GM18909 (cell line): ENCODE measurements at regions not wholly inside any gene's neighbourhood (a gene's known extent, or its start where the extent isn't known, plus 50 kb on each side); places are given as distances from the start of the nearest gene placed in this dataset.
"Not testable (repeated sequence)": the region's sequence is repeated elsewhere in the genome, so short reads cannot be mapped to it uniquely, and the experiment has no call there.

Experiments used
- ATAC-seq: cut with Tn5 transposase; IDR thresholded peaks from one replicate; pipeline ENCODE4 v1.9.1; 2021; ENCODE audit warnings: mild to moderate bottlenecking; ENCODE audit not compliant: unreplicated experiment, poor library complexity

DNA sequence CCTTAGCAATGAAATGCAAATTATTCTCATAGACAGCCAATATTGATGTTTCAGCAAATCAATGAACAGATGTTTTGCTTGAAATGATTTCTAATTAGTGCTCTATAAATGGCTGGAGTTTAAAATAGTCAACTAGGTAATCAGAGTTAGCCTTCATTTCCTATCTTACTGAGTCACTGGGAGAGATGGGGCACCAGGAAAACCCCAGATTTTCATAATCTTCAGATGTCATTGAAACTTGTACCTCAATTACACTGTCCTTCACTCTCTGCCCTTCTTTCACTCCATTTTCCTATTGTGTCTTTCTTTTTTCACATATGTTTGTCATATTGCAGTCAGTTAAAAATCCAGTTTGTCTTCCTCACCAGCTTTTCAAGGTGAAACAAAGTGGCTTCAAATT lies 92.7 kb downstream of the C12orf75 start:
- ATAC-seq = no peak

DNA sequence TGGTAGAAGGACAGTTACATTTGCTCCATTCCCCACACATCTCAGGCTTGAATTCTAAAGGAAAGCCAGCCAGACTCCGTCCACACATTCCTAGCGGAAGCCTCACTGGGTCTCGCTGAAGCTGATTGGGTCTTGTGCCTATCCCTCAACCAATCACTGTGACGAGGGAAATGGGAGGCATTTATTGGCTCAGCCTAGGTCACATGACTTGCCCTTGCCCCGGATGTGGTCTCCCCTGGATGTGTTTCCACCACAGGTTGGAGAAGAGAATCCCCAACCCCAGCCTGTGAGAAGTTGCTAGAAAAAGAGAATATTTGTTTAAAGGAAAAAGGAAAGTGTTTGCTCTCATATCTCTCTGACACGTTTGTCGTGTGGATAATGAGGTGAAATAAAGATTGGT lies 93.4 kb downstream of the C12orf75 start:
- no peak for ATAC-seq

DNA sequence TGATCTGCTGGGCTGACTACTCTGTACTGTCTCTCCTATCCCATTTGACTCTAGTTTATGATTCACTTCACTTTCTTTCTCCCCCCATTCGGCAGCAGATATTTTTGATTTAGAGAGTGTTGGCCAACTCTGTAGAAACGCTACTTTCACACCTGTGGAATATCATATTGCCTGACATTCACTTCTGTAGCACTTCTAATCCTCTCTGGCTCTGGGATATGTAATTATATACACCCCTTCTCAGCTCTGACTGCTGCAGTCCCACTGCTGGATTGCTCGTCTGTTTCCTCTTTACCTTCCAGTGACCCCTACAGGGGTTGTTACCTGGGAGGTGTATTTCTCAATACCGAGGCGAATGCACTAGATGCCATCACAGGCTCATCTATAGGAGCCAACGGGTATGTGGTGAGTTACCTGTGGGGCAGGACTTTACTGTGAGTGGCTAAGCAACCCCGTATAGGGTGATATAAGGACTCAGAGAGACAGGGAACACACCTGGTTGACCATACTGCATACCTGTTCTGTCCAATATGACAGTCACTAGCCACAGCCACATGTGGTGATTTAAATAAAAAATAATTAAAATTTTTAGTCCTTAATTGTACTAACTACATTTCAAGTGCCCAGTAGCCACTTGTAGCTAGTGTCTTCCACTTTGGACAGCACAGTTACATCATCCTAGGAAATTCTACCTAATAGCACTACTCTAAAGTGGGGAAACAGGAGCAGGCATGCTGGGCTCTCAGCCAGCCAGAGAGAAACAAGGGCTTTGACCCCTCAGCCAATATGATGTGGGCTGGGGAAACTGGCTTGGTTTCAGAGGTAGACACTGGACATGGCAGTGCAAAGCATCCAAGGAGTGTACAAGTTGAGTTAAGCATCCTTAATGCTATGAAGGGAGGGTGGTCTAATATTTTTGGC lies 95.0 kb downstream of the C12orf75 start:
- no peak for ATAC-seq

DNA sequence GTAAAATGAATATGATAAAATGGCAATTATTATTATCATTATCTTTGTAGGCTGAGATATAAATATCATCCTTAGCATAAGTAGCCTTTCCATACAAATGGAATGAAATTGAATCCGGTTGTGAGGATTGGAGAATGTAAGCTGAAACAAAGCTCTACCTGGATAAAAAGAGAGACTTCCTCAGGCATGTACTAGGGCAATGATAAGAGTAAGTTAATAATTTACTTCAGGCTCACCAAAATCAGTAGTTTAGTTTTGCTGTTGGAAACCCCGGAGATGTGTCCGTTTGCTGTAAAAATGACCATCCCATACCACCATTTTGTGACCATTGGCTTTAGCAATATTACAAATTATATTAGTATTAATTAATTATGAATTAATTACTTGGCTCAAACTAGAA lies 96.3 kb downstream of the C12orf75 start:
- ATAC-seq = no peak

DNA sequence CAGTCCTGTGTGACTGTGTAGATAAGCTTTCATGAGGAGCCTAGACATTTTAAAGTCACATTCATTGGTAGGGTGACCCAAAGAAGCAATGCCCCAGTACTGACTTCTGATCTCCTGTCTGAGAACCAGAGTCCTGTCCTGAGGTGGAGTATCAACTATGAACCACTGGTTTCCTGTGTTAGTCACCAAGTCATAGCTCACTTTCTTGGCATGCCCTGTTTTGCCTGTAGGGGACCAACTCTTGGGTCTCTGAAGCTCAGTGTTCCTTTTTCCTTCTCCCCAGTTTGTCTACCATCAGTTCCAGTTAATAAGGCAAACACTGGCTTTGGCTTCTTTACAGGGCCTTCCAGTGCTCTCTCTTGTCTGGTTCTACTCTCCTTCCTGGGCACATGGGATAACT lies 97.4 kb downstream of the C12orf75 start:
- no peak for ATAC-seq

DNA sequence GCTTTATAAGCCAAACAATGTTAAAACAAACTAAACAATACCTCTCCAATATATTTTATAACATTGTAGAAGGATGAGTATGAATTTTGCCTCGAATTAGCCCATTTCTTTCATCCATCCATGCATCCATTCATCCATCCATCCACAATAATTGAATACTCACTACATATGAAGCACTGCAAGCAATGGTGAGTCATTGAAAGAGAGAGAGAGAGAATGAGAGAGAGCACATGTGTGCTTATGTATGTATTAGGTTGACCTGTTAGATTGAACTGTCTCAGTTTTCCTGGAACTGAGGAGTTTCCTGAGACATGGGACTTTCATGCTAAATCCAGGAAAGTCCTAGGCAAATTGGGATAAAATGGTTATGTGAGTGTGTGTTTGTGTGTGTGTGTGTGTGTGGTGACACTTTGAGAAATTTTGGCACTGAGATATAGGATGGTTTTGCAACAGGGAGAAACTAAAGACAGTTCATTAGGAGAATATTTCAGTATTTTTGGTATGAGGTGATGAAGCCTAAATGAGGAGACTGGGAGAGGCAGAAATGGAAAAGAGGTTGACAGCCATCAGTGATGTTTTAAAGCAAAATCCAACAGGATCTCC lies 98.4 kb downstream of the C12orf75 start:
- ATAC-seq = no peak

DNA sequence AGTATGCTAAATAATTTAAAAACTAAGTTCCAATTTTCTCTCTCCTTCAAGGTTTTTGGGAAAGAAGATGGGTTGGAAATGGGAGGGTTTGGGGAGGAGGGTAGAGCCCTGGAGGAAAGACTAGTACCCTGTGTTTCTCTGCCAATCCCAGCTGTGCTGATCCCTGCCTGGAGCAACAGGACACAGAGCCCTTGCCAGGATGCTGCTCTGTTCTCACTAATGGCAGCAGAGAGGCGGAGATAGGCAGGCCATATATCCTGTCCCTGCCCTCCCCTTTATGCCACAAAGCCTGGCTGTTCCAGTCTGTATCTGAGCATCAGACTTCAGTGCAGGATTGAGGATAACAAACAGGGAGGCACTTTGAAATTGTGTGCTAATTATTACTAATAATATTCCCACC lies 99.0 kb downstream of the C12orf75 start:
- no peak for ATAC-seq

DNA sequence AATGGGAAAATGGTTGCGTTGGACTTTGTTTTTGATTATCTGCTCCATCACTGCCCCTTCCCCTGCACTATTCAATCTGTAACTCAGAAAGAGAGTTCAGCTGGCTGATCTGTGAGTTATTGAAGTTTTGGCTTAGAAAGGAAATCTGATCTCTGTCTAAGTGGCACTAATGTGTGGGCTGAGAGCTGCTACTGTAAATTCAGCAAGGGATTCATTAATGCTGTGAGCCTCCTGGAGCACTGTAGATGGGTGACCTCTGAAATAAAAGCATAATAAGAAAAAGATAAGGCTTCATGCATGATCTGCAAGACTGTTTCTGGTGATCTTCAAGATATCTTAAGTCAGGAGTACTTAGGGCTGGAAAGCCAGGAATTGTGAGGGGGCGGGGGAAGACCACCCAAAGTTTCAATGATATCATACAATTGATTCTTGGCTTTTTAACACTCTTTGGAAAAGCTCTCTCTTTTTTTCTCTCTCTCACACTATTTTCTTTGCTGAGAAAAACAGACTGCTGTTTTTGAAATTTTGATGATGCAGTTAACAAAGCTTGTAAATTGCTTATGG lies 101.1 kb downstream of the C12orf75 start:
- ATAC-seq = no peak

DNA sequence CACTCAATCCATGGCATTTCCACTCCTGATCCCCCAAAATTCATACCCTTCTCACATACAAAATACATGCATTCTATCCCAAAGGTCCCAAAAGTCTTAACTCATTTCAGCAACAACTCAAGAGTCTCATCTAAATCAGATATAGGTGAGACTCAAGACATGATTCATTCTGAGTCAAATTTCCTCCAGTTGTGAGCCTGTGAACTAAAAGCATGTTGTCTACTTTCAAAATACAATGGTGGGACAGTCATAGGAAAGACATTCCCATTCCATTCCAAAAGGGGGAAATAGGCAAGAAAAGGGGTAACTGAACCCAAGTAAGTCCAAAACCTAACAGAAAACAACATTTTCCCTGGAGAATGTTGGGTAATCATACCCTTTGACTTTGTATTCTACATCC lies 103.3 kb downstream of the C12orf75 start:
- no peak for ATAC-seq

DNA sequence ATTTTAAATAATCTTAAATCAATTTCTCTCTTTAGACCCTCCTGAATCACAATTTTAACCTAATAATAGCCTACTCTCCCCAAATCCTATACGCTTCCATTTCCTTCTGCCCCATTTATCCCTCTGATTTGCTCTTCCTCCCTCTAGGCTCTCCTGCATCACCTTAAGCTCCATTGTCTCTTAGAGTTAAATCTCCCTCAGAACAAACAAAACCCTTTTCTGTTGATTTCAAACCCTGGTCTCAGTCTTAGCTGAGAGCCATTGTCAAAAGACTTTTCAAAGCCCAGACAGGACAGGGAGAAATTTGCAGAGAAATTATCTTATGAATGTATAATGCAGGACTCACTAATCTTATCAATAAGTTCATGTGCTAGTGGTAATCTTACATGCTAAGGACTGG lies 106.1 kb downstream of the C12orf75 start:
- ATAC-seq = no peak

DNA sequence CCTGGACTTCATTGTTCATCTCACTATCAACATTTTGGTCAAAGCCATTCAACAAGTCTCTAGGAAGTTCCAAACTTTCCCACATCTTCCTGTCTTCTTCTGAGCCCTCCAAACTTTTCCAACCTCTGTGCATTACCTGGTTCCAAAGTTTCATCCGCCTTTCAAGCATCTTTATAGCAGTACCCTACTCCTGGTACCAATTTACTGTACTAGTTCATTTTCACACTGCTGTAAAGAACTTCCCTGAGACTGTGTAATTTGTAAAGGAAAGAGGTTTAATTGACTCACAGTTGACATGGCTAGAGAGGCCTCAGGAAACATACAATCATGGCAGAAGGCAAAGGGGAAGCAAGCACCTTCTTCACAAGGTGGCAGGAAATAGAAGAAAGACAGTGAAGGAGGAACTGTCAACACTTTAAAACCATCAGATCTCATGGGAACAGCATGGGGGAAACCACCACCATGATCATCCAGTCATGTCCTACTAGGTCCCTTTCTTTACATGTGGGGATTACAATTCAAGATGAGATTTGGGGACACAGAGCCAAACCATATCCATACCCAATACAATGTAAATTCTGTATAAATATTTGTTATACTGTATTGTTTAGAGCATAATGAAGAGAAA lies 109.7 kb downstream of the C12orf75 start:
- ATAC-seq = no peak

DNA sequence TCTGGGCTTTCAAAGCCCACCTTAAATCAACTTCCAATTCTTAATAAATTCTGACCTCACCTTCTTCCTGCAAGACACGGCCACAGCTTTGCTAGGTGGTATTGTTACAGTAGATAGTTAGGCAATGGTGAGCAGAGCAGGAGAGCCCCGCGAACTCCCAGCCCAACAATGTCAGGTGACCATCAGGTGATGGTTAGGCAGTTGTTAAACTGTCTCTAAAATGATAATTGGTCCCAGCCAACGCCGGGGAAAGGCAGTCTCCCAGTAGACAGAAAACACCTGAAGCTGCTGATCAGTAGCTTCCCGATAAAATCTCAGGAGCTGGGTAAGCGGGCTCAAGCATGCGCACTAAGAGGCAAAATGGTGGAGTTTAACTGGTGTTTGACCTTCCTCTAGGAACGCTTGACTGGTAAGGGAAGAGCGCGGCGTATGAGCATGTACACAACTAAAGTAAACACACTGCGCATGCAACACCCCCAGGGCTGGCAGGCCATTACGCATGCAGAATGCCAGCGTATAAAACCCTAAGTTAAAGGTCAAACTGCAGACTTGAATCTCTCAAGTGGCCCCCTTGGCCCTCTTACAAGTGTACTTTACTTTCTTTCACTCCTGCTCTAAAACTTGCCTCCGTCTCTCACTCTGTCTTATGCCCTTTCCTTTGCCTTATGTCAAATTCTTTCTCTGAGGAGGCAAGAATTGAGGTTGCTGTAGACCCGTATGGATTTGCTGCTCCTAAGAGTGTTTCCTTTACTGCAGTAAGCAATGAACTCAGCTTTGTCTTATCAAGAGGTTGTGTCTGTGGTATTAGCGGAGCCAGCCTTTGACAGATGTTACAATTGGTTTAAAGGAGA lies 113.5 kb downstream of the C12orf75 start:
- ATAC-seq = no peak

DNA sequence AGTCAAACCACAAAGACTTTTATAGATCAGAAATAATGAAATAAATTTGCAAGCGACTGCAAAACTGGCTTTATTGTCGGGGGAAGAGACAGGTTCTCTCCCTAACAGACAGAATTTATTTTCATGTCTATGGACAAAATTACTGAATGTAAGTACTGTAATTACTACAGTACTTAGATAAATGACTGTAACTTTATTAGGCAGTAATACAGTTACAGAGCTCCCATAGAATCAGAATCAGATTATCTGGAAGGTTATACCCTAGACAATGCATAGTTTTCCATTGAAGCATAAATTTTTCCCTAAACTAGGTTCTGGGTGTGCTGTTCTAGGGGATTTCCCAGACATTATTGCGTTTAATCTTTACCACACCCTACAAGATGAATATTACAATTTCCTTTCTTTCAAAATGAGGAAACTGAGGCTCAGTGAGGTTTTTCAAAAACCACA lies 114.2 kb downstream of the C12orf75 start:
- ATAC-seq = no peak

DNA sequence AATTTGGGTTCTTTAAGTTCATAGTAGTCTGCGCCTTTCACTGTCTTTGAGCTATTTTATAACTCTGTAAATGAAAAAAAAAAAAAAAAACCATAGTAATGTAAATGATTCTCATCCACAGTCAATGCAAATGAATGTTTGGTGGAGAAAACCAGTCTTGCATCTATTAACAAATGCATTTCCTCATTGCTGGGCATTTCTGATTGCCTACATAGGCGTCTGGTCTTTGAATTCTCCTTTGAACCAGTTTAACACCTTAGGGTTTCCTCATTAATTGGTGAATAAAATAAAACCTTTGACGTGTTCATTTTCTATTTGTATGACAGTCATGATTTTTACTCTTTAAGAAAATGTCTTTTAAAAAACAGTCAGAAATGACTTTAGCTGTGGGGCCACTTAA lies 114.8 kb downstream of the C12orf75 start:
- ATAC-seq = no peak

DNA sequence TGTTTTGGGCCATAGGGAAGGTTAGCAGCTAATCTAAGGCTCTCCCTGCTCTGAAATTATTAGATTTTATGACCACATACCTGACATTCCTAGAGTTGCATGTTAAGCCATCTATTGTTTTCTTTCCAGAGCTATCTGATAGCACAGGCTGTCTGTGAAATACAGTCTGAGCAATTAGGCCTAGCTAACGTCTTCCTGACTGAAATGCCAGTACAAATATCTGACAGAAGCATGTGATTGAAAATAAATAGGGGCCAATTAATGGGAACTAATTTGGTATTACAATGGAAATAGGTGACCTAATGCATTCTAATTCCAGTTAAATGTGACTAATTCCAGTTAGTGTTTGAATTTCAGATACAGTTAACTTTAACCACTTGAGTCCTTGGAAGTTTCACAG lies 115.2 kb downstream of the C12orf75 start:
- no peak for ATAC-seq

DNA sequence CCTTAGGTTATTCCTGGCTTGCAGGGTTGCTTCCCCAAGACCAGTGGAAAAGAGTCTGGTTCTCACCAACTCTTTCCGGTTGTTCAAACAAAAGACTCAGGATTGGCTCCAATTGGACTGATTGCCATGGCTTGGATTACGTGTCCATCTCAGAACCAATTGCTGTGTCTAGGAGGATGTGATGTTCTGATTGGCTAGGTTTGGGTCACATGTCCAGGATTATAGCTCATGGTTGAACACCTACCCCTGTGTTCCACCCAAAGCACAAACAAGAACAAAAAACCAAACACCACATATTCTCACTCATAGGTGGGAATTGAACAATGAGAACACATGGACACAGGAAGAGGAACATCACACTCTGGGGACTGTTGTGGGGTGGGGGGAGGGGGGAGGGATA lies 116.0 kb downstream of the C12orf75 start:
- ATAC-seq = not testable (repeated sequence)

DNA sequence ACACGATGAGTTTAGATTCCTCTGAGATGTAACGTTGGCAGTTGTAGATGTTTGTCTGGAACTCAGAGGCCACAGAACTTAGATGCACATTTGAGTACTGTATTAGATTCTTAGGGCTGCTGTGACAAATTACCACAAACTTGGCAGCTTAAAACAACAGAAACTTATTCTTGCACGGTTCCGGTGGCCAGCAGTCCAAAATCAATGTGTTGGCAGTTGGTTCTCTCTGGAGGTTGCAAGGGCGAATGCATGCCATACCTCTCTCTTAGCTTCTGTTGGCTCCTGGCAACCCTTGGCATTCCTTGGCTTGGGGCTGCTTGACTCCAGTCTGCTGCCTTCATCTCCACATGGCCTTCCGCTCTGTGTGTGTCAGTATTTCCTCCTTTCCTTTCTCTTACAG lies 118.9 kb downstream of the C12orf75 start:
- ATAC-seq = no peak

DNA sequence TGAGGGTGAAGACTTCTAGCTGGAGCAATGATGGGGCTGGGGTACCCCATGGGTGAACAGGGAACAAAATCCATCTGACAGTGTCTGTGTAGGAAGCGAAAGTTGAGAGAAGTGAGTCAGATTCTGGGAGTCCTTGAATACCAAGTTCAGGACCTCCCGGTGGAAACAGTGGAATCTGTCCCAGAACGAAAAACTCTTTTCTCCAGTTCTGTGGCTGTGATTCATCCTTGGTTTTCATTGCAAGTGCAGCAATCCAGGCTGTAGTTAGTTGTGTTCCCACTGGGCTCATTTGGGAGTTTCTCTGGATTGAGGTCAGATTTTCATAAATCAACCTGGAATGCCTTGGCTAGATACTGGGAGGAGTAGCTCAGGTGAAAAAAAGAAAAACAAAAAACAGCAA lies 120.7 kb downstream of the C12orf75 start:
- ATAC-seq = no peak

DNA sequence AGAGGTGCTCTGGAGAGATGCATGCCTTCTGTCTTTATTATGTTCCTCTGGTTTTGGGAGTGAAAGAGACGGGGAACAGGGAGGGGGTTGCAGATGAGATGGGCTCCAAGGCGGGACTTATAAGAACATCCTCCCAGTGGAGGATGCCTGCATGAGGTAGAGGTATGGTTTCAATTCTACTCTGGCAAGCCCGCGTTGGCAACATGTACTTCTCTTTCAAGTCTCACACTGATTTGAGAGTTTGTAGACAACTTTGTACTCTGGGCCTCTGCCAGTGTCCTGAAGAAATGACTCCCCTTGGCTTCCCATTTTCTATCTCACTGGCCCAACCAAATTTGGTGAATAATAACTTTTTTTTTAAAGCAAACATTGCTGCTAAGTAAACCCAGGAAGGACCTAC lies 121.3 kb downstream of the C12orf75 start:
- no peak for ATAC-seq

DNA sequence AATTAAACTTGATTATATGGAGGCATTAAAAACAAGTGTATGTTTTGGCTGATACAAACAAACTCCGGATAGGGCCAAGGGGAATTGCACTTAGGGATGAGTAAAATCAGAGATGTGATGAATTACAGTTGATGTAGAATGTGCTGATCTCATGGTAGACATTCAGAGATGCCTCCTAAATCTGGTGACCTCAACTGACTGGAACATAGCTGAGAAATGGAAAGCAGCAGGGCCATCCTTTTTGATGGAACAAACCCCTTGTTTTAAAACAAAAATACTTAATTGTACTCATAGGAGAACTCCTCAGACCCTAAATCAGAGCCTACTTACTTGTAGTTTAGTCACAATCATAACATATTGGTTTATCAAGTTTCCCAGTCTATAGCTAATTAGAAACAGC lies 122.8 kb downstream of the C12orf75 start:
- no peak for ATAC-seq
